Lower lobe of right lung (tissue), 2 donors: ENCODE measurements at regions not wholly inside any gene's neighbourhood (a gene's known extent, or its start where the extent isn't known, plus 50 kb on each side); places are given as distances from the start of the nearest gene placed in this dataset.
A peak's percentile ranks its signal among the peaks of the same experiment; 100 is the strongest.

Experiments used
- ATAC-seq, 2 donors: fragments of 200-7000 bp; cut with Tn5 transposase; one replicate each; pipeline ENCODE4 v1.9.1; 2020 to 2022; ENCODE audit warnings: mild to moderate bottlenecking in 2 of 2, moderate library complexity in 2 of 2
- DNase-seq: peaks from one replicate; pipeline ENCODE4 v3.0.0-alpha.2; 2020
- H3K27ac ChIP-seq: fragments of 200-600 bp; one replicate; pipeline ENCODE4 v1.8.0; 2022
- H3K27me3 ChIP-seq: fragments of 200-600 bp; one replicate; pipeline ENCODE4 v1.8.0; 2022; ENCODE audit warnings: low read depth
- H3K36me3 ChIP-seq: fragments of 200-600 bp; one replicate; pipeline ENCODE4 v1.8.0; 2022; ENCODE audit warnings: mild to moderate bottlenecking
- H3K4me1 ChIP-seq: fragments of 200-600 bp; one replicate; pipeline ENCODE4 v1.8.0; 2022
- H3K4me3 ChIP-seq: fragments of 200-600 bp; one replicate; pipeline ENCODE4 v1.8.0; 2022; ENCODE audit warnings: mild to moderate bottlenecking
- H3K9me3 ChIP-seq: fragments of 200-600 bp; one replicate; pipeline ENCODE4 v1.8.0; 2022
- CTCF ChIP-seq: fragments of 200-600 bp; IDR thresholded peaks from one replicate; pipeline ENCODE4 v1.8.0; 2022; ENCODE audit warnings: antibody characterized with exemption, mild to moderate bottlenecking
- intact Hi-C: fragments of 100-400 bp; cut with DNase I; formaldehyde crosslinking; loops from one replicate; pipeline ENCODE4 v1.11.0; 2022
- donor health status: DM: no; HTN: yes; CAD: no; lungs with severe emphysema.

GRCh38 chr1:222455188-222455879 lies 92.6 kb downstream of the HHIPL2 start:
- Histone ChIP-seq H3K4me3 (peak overlapping the region; percentile 9), H3K36me3 (no peaks in the 10 kb centered on the region), H3K4me1 (peaks cover 8% of the 10 kb centered on the region), H3K27me3 (no peaks in the 10 kb centered on the region), H3K9me3 (peaks cover 16% of the 10 kb centered on the region), H3K27ac (no peak overlapping the region)
- ATAC-seq, result peak; percentile 89 to 94
- intact Hi-C loops, result no loop called here
- peak; percentile 79 for DNase-seq
- TF ChIP-seq CTCF, result peak; percentile 96

GRCh38 chr1:222454782-222455181 lies 93.1 kb downstream of the HHIPL2 start:
- peaks cover 8% of the 10 kb centered on the region for H3K4me1 ChIP-seq
- DNase-seq, result no peak
- no peaks in the 10 kb centered on the region for H3K27me3 ChIP-seq
- H3K9me3 ChIP-seq, result peaks cover 16% of the 10 kb centered on the region
- no peak overlapping the region for H3K27ac ChIP-seq
- peak; percentile 45 to 55 for ATAC-seq
- TF ChIP-seq CTCF, result no peak
- intact Hi-C loops, result no loop called here
- peak overlapping the region; percentile 9 for H3K4me3 ChIP-seq
- no peaks in the 10 kb centered on the region for H3K36me3 ChIP-seq

GRCh38 chr1:222454186-222454585 lies 93.7 kb downstream of the HHIPL2 start:
- Histone ChIP-seq H3K4me3 (no peak overlapping the region), H3K36me3 (no peaks in the 10 kb centered on the region), H3K27ac (no peak overlapping the region), H3K27me3 (no peaks in the 10 kb centered on the region), H3K4me1 (peaks cover 8% of the 10 kb centered on the region), H3K9me3 (peaks cover 16% of the 10 kb centered on the region)
- ATAC-seq (no peak), DNase-seq (no peak)
- no peak for TF ChIP-seq CTCF
- intact Hi-C loops, result no loop called here

- H3K9me3 ChIP-seq, result peaks cover 4% of the 10 kb centered on the region
- H3K27me3 ChIP-seq, result no peaks in the 10 kb centered on the region
- TF ChIP-seq CTCF, result no peak
- no peak overlapping the region for H3K27ac ChIP-seq
- no peak overlapping the region for H3K4me3 ChIP-seq
- no peaks in the 10 kb centered on the region for H3K36me3 ChIP-seq
- intact Hi-C loops, result no loop called here
- ATAC-seq (no peak), DNase-seq (no peak)
- H3K4me1 ChIP-seq, result peaks cover 8% of the 10 kb centered on the region
These were observed 95.9 kb downstream of the HHIPL2 start for GRCh38 chr1:222452031-222452430.

- Histone ChIP-seq H3K9me3 (no peaks in the 10 kb centered on the region), H3K27ac (no peak overlapping the region), H3K4me3 (no peak overlapping the region), H3K36me3 (no peaks in the 10 kb centered on the region), H3K4me1 (no peaks in the 10 kb centered on the region), H3K27me3 (no peaks in the 10 kb centered on the region)
- ATAC-seq (no peak), DNase-seq (no peak)
- intact Hi-C loops, result no loop called here
- TF ChIP-seq CTCF, result no peak
These were observed 104.3 kb downstream of the HHIPL2 start for GRCh38 chr1:222443566-222443965.
